Vagina (tissue), 2 donors: ENCODE measurements at regions not wholly inside any gene's neighbourhood (a gene's known extent, or its start where the extent isn't known, plus 50 kb on each side); places are given as distances from the start of the nearest gene placed in this dataset.

Experiments
- POLR2A ChIP-seq, 2 donors: fragments of 450-650 bp; IDR thresholded peaks; one replicate each; pipeline ENCODE4 v1.6.1; 2017; ENCODE audit warnings: antibody characterized with exemption in 2 of 2, mild to moderate bottlenecking in 2 of 2, moderate library complexity in 2 of 2
- POLR2AphosphoS5 ChIP-seq, 2 donors: sonication (generic); formaldehyde crosslinking; IDR thresholded peaks; one replicate each; pipeline ENCODE4 v1.9.0; 2017; ENCODE audit warnings: antibody characterized with exemption in 2 of 2, mild to moderate bottlenecking in 2 of 2, low read depth in 1 of 2; ENCODE audit not compliant: insufficient read depth in 1 of 2
- TF ChIP-seq, protein P1 (sequence below), 3 experiments: fragments of 450-650 bp in 2 of 3; fragments of 200-600 bp in 1 of 3; sonication (generic) in 1 of 3; IDR thresholded peaks; one replicate each; pipeline ENCODE4 v1.5.1; 2017 to 2019; ENCODE audit warnings: antibody characterized with exemption in 3 of 3, mild to moderate bottlenecking in 2 of 3, moderate library complexity in 2 of 3

DNA sequence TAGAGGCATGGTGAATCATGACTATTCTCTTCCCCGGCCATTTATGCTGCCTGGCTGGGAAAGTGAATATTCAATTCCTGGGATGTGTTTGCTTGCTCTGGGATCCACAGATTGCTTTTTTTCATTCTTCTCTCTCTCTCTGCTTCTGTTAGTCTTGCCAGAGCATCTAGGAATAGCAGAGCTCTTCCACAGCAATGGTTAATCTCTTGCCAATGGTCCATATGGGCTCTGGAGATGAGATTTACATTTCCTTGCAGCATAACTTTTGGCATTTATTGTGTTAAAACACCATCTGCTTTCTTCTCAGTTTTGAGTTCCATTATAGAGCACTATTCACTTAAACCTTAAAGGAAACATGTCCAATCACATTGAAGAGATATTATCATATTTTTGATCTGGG is 59.2 kb upstream of the GUCY1A1 start:
- TF ChIP-seq POLR2A (IDR thresholded peaks at IDR 0.05) (no peak), POLR2AphosphoS5 (IDR thresholded peaks at IDR 0.05; ENCODE audit: insufficient read depth in 1 of 2, low read depth in 1 of 2) (no peak)
- TF ChIP-seq, protein P1, sequence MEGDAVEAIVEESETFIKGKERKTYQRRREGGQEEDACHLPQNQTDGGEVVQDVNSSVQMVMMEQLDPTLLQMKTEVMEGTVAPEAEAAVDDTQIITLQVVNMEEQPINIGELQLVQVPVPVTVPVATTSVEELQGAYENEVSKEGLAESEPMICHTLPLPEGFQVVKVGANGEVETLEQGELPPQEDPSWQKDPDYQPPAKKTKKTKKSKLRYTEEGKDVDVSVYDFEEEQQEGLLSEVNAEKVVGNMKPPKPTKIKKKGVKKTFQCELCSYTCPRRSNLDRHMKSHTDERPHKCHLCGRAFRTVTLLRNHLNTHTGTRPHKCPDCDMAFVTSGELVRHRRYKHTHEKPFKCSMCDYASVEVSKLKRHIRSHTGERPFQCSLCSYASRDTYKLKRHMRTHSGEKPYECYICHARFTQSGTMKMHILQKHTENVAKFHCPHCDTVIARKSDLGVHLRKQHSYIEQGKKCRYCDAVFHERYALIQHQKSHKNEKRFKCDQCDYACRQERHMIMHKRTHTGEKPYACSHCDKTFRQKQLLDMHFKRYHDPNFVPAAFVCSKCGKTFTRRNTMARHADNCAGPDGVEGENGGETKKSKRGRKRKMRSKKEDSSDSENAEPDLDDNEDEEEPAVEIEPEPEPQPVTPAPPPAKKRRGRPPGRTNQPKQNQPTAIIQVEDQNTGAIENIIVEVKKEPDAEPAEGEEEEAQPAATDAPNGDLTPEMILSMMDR (IDR thresholded peaks at IDR 0.05): no peak
